Transverse colon (tissue), 4 donors: ENCODE measurements at regions not wholly inside any gene's neighbourhood (a gene's known extent, or its start where the extent isn't known, plus 50 kb on each side); places are given as distances from the start of the nearest gene placed in this dataset.
"Not testable (repeated sequence)": the region's sequence is repeated elsewhere in the genome, so short reads cannot be mapped to it uniquely, and the experiment has no call there.

Experiments used
- DNase-seq: peaks from one replicate; pipeline ENCODE4 v3.0.0-alpha.2; 2019
- H3K27ac ChIP-seq, 4 donors: fragments of 200-600 bp; sonication (generic); 2 replicates each; pipeline ENCODE4 v1.5.1; 2016 to 2018; ENCODE audit warnings: inconsistent platforms in 4 of 4
- H3K27me3 ChIP-seq: fragments of 200-600 bp; sonication (generic); 2 replicates; pipeline ENCODE4 v1.5.1; 2017; ENCODE audit warnings: inconsistent platforms
- H3K36me3 ChIP-seq, 4 donors: fragments of 200-600 bp; sonication (generic); 2 replicates each; pipeline ENCODE4 v1.5.1; 2017 to 2019; ENCODE audit warnings: inconsistent platforms in 4 of 4
- H3K4me1 ChIP-seq, 4 donors: fragments of 200-600 bp; sonication (generic); 2 replicates each; pipeline ENCODE4 v1.5.1; 2017 to 2020; ENCODE audit warnings: inconsistent platforms in 4 of 4
- H3K4me3 ChIP-seq, 4 donors: fragments of 200-600 bp; sonication (generic); 1 replicate in 1 of 4; 2 replicates in 3 of 4; pipeline versions ENCODE4 v1.5.1 to v1.6.1; 2017 to 2019; ENCODE audit warnings: inconsistent platforms in 4 of 4
- H3K9me3 ChIP-seq, 2 donors: fragments of 200-600 bp; sonication (generic); 2 replicates each; pipeline ENCODE4 v1.5.1; 2017 to 2019; ENCODE audit warnings: inconsistent platforms in 2 of 2
- CTCF ChIP-seq, 5 experiments: fragments of 200-600 bp in 3 of 5; fragments of 450-650 bp in 2 of 5; sonication (generic) in 3 of 5; IDR thresholded peaks; 1 replicate in 2 of 5; 2 replicates in 3 of 5; pipeline ENCODE4 v1.5.1; 2016 to 2017; ENCODE audit warnings: antibody characterized with exemption in 5 of 5, inconsistent platforms in 3 of 5, mild to moderate bottlenecking in 2 of 5, moderate library complexity in 1 of 5
- EP300 ChIP-seq: sonication (generic); formaldehyde crosslinking; IDR thresholded peaks from one replicate; pipeline ENCODE4 v1.6.1; 2017; ENCODE audit warnings: antibody characterized with exemption, low read depth
- POLR2A ChIP-seq: fragments of 450-650 bp; IDR thresholded peaks from one replicate; pipeline ENCODE4 v1.6.1; 2016; ENCODE audit warnings: antibody characterized with exemption, mild to moderate bottlenecking, moderate library complexity
- POLR2AphosphoS5 ChIP-seq, 3 donors: sonication (generic); formaldehyde crosslinking; IDR thresholded peaks; one replicate each; pipeline ENCODE4 v1.6.1; 2016; ENCODE audit warnings: antibody characterized with exemption in 3 of 3
- WGBS, 2 donors: methylation state at CpG; one replicate each; pipeline ENCODE4 v1.1.5; 2018; ENCODE audit warnings: low coverage in 1 of 2; 5-methylcytosine and 5-hydroxymethylcytosine counted together
- in situ Hi-C, 4 donors: fragments of 200-750 bp; cut with MboI; loops; one replicate each; pipeline versions ENCODE4 v1.15.0 to v1.15.1; 2017; ENCODE audit warnings: low sequenced_read_pairs in 3 of 4, low pct_ligation_motif_present in 1 of 4, low pct_unique_long_range_greater_than_20kb in 1 of 4
- intact Hi-C: fragments of 100-400 bp; cut with DNase I; formaldehyde crosslinking; loops from one replicate; pipeline ENCODE4 v1.15.1; 2023; ENCODE audit warnings: low total_unique reads

- no peak for DNase-seq
- H3K9me3 ChIP-seq: no peaks in the 10 kb centered on the region
- no peak for TF ChIP-seq EP300
- no peak for TF ChIP-seq POLR2A
- no peak for TF ChIP-seq CTCF (IDR thresholded peaks at IDR 0.05)
- TF ChIP-seq POLR2AphosphoS5 (IDR thresholded peaks at IDR 0.05): no peak
- in situ Hi-C loops: loop anchor here in 3 of 4 donors (25.0 kb wide), 3 partner anchors 642 to 1867 kb away; no protein-coding TSS in a partner anchor
- H3K4me1 ChIP-seq: no peaks in the 10 kb centered on the region
- no peak overlapping the region for H3K27ac ChIP-seq
- WGBS, 2 donors: 0 to 66% methylated on average over 1 to 5 of the region's 5 CpGs
- no peak overlapping the region for H3K4me3 ChIP-seq
- H3K36me3 ChIP-seq: no peaks in the 10 kb centered on the region
- intact Hi-C loops: no loop called here
- no peaks in the 10 kb centered on the region for H3K27me3 ChIP-seq
Observed at GRCh38 chr2:39920307-39920801, 141.3 kb upstream of the THUMPD2 start.

- Histone ChIP-seq H3K27ac (no peak overlapping the region), H3K4me3 (no peak overlapping the region), H3K4me1 (no peaks in the 10 kb centered on the region), H3K27me3 (no peaks in the 10 kb centered on the region), H3K36me3 (no peaks in the 10 kb centered on the region), H3K9me3 (no peaks in the 10 kb centered on the region)
- in situ Hi-C loops (loop anchor here in 3 of 4 donors (10.0 to 25.0 kb wide), 4 partner anchors 635 to 1868 kb away; no protein-coding TSS in a partner anchor), intact Hi-C loops (loop anchor here (10.0 kb wide), 1 partner anchor 1775 kb away; no protein-coding TSS in a partner anchor)
- 80% methylated on average over 5 of the region's 5 CpGs; no CpG with 5 or more reads in 1 of the 2 donors for WGBS, 2 donors
- TF ChIP-seq CTCF (IDR thresholded peaks at IDR 0.05) (no peak), POLR2AphosphoS5 (IDR thresholded peaks at IDR 0.05) (no peak), EP300 (no peak), POLR2A (no peak)
- DNase-seq: no peak
Observed at GRCh38 chr2:39919511-39920306, 140.7 kb upstream of the THUMPD2 start.

- no peak for TF ChIP-seq POLR2A
- no peak for TF ChIP-seq POLR2AphosphoS5 (IDR thresholded peaks at IDR 0.05)
- TF ChIP-seq CTCF (IDR thresholded peaks at IDR 0.05): no peak
- no peak for TF ChIP-seq EP300
- intact Hi-C loops (loop anchor here (10.0 kb wide), 1 partner anchor 1776 kb away; no protein-coding TSS in a partner anchor), in situ Hi-C loops (loop anchor here in 3 of 4 donors (10.0 to 25.0 kb wide), 4 partner anchors 636 to 1868 kb away; no protein-coding TSS in a partner anchor)
- no peaks in the 10 kb centered on the region for H3K9me3 ChIP-seq
- H3K36me3 ChIP-seq: no peaks in the 10 kb centered on the region
- H3K4me3 ChIP-seq: no peak overlapping the region
- no peak overlapping the region for H3K27ac ChIP-seq
- no peaks in the 10 kb centered on the region for H3K4me1 ChIP-seq
- no peaks in the 10 kb centered on the region for H3K27me3 ChIP-seq
- DNase-seq: no peak
Observed at GRCh38 chr2:39918886-39919285, 139.8 kb upstream of the THUMPD2 start.

GRCh38 chr2:39917371-39917770, 138.3 kb upstream of the THUMPD2 start:
- not testable (repeated sequence) for H3K27me3 ChIP-seq, H3K36me3 ChIP-seq, H3K4me3 ChIP-seq, H3K4me1 ChIP-seq, H3K27ac ChIP-seq, H3K9me3 ChIP-seq, DNase-seq
- intact Hi-C loops: loop anchor here (10.0 kb wide), 1 partner anchor 1777 kb away; no protein-coding TSS in a partner anchor
- in situ Hi-C loops: loop anchor here in 3 of 4 donors (10.0 to 25.0 kb wide), 4 partner anchors 637 to 1870 kb away; no protein-coding TSS in a partner anchor
- WGBS, 2 donors: 91% methylated on average over 1 of the region's 1 CpG; no CpG with 5 or more reads in 1 of the 2 donors
